ENCODE measurements at regions not wholly inside any gene's neighbourhood (a gene's known extent, or its start where the extent isn't known, plus 50 kb on each side); places are given as distances from the start of the nearest gene placed in this dataset.

DNA sequence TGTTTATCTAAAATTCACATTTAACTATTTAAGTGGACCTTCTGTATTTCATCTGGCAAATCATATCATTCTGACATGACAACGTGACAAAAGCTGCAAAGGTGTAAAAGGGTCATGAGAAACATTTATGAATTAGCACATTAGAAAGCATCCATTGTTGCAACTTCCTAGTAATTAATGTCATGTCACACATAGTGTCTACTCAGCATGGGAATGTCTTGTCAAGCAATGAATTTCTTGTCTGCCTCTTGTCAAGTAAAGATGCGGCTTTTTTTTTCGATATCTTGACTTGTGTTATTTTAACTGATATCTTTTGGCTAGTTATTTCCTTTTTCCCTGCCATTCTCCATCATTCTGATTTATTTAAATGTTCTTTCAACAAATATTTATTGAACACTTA is 463.5 kb upstream of the CXorf51B start:
- no peak for DNase-seq

DNA sequence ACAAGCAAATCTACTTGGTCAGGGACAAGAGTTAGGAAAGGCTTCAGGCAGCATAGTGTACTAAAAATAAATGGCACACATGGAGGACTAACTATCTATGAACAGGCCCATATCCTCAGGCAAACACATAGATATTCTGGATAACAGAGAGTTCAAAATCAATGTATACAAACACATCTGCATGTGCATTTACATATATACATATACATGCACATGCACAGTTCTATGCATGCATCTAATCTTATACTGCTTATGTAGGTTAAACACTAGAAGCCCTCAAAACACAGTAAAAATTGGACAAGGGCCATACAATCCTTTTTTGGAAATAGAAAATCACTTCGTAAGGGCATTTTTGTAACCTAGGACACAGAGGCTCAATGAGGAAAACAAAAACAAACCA is 458.0 kb upstream of the CXorf51B start:
- no peak for DNase-seq

DNA sequence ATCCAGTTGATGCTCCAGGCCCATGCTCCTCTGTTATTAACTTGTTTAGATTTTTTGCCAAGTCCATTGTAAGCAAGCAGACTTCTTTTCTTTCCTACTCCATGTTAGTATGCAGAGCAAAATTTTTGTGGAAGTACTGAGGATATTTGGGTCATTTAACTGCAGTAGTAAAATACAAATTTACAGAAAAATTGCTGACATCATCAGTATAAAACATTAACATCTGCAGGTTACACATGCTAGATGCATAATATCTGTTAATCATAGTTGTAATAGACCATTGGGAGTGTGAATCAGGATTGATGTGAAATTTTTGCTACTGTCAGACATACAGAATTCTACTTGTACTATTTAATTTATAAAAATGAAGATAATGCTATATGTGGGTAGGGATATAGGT is 454.1 kb upstream of the CXorf51B start:
- DNase-seq, result no peak

DNA sequence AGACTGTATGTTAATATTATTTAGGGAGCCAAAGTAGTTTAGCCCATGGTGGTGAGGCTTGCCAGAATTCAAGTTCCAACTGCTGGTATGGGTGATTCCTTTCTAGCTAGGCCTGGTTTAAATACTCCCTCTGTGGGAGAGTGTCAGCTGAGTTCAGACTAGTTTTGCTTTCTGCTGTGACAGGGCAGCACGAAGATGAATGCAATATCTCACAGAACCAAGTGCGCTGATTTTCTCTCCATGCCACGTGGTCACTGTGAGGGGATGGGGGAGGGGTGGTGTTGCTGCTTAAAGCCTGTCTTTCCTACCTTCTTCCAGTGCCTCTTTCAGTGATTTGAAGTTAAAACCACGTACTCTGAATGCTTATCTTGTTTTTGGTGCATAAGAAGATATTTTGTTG is 445.7 kb upstream of the CXorf51B start:
- no peak for DNase-seq

DNA sequence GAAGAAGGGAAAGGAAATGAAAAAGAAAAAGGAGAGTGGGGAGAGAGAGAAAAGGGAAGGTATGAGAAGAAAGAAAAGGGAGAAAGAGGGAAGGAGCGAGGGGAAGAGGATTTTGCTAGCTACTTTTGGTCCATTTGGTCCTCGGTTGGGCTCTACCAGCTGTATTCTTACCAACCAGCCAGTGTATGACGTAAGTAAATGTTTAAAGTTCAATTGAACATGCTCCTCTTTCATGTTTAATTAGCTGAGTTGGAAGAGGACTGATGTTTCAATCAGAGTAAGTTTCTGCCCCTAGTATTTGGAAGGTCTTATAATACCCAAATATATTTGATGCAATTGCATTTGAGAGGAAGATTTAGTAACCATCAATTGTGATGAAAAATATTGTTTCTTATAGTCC is 424.0 kb upstream of the CXorf51B start:
- no peak for DNase-seq

DNA sequence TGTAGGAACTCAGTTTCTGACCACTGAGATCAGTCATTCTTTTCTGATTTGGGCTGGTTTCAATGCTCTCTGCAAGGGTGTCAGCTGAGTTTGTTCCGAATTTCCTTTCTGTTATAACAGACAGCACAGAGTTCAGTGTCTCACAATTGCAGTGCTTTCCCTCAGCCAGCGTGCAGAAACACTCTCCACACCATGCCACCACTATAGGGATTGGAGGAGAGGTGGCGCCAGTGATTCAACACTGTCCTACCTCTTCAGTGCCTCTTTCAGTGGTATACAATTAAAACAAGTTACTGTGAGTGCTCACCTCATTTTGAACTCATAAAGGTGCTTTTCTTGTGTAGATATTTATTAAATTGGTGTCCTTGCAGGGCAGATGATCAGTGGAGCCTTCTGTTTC is 413.2 kb upstream of the CXorf51B start:
- peak; percentile 1 for DNase-seq

DNA sequence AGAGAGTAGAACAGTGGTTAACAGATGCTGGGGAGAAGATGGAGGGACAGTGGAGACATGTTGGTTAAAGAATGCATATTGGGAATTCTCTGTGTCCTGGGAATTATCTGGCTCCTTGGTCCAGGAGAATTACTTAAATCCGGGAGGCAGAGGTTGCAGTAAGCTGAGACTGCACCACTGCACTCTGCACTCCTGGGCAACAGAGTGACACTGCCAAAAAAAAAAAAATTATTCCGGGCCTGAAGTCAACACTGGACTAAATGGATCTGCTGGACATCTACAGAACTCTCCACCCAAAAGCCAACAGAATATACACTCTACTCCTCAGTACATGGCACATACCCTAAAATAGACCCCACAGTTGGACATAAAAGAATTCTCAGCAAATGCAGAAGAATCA is 400.0 kb upstream of the CXorf51B start:
- DNase-seq, result no peak

DNA sequence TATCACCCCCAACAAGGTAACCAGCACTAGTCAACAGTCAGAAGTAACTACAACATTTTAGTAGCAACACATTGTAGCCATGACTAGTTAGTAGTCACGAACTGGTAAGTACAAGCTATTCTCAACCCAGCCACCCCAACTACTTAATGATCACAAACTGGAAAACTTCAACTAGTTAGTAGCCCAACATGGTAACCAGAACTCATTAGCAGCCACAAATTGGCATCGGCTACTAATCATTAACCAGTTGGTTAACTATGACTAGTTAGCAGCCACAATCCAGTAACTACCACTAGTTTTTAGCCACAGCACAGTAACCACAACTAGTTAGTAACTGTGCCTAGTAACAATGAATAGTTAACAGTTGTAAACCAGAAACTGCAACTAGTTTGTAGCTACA is 385.1 kb upstream of the CXorf51B start:
- no peak for DNase-seq

DNA sequence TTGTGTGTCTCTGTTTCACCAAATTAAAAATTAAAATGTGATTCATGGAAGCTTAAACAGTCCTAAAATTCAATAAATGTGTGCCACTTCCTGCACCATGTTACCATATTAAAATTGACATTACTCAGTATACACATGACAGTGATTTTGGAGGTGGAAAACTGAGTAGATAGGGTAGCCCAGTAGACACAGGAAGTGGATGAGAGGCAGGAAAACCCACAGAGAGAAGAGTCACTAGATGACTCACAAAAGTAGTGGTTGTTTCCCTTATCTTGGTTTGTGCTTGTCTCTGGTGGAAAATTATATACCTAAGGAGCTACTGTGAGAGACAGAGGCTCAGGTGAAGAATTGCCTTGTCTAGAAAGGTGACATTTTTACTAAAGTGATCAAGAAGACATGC is 375.8 kb upstream of the CXorf51B start:
- DNase-seq, result no peak

DNA sequence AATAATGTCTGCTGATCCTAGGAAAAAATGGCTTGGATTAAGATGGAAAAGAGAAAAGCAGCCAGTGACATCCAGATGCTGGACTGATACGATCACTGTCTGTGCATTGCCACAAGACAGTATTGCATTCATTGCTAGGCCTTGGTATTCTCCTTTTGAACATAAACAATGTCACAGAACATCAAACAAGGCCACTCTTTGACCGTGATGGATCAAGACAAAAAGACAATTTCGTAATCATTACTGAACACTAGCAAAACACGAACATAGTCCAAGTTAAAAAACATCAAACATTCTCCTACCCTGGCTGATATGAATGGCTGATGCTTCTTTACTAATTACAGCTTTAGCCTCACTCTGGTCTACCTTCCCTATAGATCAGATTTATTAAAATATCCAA is 374.1 kb upstream of the CXorf51B start:
- no peak for DNase-seq

DNA sequence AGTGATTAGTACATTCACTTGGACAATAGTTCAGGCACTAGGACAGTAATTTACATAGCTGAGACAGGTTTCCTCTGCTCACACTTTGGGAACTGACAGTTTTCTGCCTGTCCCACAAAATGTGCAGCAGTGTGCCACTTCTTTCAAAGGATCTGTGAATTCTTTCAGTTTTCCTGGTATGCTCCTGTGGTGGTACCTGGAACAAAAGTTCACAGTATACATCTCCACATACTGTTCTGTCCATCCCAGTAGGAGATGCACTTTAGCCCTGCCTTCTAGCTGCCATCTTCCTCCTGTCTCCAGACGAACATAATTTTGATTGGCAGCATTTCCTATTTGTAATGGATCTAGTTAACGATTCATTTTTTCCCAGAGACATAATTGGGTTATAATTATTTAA is 360.8 kb upstream of the CXorf51B start:
- no peak for DNase-seq

DNA sequence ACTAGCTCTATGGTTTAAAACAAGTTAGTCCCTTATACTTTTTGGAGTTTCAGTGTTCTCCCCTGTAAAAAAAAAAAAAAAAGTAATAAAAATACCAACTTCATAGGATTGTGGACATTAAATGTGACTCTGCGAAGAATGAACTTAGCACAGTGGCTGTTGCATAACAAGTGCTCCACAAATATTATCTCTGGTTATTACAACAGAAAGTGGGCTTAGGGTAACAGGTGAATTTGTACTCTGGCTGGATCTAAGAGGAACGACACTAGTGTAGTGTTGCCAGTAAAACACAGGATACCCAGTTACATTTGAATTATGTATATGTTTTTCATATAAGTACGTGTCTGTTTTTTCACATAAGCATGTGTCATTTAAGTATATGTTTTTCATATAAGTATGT is 360.3 kb upstream of the CXorf51B start:
- DNase-seq, result no peak

DNA sequence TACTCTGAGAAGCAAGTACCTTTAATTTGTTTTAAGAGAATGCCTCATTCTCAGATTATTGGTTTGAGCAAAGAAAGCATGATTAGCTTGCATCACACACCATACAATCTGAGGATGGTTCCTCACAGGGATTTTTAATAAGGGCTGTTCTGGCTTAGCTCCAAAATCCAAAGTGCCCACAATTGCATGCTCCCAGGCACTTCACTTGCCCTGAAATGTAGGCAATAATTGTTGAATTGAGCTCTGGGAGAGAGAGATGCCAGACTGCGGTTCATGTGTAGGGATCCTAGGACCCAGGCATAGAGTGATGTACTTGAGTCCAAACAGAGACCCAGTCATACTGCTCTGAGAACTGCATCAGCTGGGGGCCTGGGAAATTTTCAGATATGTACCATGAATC is 358.4 kb upstream of the CXorf51B start:
- DNase-seq, result no peak

DNA sequence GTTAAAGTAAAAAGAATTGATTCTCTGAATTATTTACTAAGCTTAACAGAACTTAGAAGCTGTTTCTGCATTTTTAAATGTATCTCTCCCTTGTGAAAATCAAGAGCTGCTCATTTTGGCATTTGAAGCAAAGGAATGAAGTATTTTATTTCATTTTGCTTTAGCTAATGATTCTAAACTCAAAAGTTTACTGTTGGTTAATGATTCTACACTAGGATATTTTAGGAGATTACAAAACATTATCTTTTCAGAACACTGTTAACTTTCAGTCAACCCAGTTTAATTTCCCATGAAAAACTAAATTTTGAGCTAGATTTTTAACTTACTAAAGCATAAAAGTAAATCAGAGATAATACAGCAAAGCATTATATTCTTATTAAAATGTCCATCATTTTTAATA is 355.2 kb upstream of the CXorf51B start:
- DNase-seq, result no peak

DNA sequence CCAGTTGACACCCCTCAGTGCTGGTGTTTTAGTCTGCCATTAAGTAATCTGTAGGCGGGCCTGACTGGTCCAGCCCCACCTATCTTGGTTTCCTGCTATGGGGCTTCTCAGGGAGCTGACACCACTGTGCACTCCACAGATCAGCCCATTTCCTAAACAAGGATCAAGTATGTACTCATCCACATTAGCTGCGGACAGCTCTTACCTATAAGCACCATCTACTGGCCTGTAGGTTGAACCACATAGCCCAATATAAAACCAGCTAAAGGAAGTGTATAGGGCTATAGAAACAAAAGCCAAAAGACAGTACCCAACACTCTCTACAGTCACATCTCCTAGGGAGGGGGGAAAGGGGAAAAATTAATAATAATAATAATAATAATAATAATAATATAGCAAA is 353.5 kb upstream of the CXorf51B start:
- DNase-seq, result peak; percentile 1

DNA sequence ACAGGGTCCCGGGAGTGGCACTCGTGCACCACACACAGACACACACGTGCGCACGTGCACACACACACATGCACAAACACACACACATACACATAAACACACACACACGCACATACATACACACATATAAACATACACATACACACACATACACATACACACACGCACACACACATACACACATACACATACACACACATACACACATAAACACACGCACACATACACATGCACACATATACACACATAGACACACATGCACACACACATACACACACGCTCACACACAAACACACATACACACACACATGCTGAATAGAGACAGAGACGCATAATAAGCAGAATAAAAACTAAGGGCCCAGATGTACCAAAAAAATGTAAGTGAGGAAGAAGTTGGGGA is 332.2 kb upstream of the CXorf51B start:
- no peak for DNase-seq

DNA sequence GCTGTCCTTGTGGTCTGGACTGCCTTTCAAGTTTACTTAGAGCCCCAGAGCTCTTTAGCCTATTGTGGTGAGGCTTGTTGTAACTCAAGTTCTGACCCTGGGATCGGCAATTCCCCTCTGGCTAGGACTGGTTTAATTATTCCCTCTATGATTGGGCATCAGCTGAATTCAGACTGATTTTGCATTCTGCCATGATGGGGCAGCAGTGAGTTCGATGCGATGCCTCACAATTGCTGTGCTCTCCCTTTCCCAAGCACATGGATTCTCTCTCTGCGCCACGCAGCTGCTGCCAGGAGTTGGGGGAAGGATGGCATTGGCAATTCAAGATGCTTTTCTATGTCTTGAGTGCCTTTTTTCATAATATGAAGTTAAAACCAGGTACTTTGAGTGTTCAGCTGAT is 327.8 kb upstream of the CXorf51B start:
- peak; percentile 12 for DNase-seq

Data from DMS53 (cell line).